NCI-H2196 treated with DMSO at 0.1 percent for 48 hours (cell line): ENCODE measurements at regions not wholly inside any gene's neighbourhood (a gene's known extent, or its start where the extent isn't known, plus 50 kb on each side); places are given as distances from the start of the nearest gene placed in this dataset.

Source experiments
- DNase-seq: peaks from one replicate; lab custom pipeline; 2025; ENCODE audit not compliant: unreplicated experiment; lab: John Stamatoyannopoulos, UW

DNA sequence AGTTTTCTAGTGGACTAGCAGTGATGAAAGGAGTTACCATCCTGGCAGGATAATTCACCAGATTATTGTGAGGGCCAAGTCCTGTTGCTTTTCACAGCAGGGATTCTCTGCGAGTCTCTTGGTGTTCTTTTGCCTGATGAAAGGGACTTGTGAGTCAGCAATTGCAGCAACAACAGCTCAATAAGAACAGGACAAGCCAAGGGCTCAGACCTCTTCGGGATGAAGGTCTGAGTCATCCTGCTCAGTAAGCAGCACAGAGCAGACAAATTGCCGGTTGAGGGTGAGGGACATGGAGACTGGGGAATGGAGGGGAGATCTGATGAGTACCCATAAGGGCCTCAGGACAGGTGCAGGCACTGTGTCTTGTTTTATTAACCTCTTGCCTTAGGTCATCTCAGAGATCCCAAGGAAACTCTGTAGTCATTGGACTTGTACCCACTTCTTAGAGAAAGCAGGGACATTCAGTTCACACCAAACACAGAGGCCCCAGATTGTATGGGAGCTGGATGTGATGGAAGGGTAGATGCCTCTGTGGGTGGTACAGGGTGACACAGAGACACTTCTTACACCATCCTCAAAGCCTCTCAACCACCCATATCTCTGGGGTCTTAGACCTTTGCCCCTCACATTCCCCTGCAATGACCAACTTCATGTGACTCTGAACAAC lies 173.8 kb upstream of the TLE3 start:
- no peak for DNase-seq

DNA sequence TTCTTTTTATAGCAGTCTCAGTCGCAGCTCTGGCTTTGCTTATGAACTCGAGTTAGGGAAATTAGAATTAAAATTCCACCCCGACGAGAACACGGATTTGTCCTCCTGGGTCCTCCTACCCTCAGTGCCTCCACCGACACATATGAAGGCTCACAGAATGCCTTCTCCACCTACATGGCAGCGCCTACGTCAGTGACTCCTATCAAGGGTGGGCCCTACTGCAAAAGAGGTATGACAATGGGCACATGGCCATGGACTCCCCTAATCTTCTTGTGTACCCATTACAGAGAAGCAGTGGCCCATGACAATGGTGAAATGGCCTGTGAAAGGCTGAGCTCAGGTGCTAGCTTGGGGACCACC lies 173.0 kb upstream of the TLE3 start:
- no peak for DNase-seq

DNA sequence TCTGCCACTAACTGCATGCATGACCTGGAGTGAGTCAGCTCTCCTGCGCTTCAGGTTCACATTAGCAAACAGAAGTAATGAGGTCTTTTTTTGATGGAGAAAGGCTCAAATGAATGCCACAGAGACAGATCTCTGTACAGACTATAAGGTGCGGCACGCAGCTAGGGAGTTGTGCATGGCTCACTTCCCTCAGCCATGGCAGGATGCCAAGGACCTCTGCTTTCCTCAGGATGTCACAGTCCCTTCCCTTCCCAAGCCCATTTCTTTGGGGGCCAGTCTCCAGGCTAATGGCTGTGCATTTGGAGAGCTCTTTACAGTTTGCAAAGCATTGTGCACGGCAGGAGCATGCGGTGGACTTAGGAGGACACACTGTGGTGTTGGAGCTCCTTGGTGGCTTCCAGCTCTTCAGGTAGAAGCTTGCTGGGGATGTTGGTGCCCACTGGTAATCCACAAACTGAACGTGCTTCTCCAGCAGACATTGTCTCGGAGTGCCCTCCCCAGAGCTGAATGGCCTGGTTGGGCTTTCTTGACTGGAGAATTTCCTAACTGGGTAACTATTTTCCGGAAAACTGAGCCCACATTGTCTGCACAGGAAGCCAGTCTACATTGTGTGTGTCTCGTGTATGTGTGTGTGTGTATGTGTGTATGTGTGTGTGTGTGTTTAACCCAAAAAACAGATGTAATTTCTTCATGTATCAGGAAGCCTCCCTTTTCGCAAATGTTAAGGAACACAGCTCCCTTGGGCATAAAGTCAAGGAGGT lies 172.5 kb upstream of the TLE3 start:
- no peak for DNase-seq

DNA sequence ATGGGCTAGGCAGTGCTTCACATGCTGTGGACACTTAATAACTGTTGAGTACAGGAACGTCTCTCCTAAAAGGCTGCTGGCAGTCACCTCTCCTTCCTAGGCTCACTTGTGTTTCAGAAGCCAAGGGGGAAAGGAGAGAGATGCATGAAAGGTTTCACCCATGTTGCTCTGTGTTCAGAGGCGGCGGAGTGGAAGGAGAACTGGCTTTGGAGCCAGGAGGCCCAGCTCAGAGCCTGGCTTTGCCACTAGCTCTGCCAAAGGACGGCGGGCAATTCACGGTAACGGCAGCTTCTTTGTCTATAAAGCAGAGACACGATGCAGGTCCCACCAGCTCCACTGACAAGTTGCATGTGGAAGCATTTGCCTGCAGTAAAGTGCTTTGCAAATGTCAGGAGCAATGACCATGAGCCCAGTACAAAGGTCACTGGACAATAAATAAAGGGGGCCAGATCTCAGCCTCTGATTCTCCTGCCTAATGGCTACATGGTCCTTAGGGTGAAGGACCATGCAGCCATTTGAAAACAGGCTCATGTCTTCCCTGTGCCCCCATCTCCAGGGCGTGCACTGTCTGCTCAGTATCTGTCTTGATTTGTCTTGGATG lies 171.7 kb upstream of the TLE3 start:
- DNase-seq, result no peak

DNA sequence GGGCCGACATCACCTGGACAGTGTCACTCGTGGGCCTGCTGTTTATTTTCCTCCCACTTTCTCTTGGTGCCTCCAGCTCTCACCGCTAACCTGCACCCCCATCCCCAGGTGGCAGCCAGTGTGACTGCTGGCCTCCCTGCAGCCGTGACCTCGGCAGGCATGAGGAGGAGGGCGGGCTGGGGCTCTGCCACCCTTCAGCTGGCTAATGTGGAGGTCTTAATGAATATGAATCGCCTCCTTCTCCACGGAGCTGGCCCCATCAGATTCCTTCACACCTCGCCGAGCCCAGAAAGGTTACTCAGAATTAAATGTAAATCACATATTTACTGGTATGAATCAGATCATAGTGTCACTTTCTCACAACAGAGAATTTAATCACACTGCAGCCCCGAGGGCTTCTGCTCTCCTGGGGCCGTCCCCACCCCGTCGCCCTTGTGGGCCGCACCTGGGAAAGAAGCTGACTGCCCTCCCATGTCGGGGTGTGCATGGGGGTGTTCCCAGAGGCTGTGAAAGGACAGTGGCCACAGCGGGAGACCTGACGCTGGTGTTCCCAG lies 171.1 kb upstream of the TLE3 start:
- DNase-seq, result no peak

DNA sequence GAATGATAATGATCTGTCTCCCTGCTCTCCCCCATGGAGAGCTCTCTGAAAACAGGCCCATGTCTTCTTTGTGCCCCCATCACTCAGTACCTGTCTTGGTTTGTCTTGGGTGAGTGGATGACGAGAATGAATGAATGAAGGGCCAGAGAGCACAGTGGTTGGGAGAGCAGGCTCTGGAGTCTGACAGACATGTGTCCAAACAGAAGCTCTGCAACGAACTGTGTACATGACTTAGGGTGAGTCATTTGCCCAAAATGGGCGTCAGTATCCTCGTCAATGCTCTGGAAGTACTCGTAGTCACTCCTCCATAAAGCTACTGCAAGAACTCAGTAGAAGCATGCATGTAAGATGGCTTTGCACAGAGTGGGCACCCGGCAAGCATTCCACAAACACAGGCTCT lies 170.2 kb upstream of the TLE3 start:
- DNase-seq, result no peak

DNA sequence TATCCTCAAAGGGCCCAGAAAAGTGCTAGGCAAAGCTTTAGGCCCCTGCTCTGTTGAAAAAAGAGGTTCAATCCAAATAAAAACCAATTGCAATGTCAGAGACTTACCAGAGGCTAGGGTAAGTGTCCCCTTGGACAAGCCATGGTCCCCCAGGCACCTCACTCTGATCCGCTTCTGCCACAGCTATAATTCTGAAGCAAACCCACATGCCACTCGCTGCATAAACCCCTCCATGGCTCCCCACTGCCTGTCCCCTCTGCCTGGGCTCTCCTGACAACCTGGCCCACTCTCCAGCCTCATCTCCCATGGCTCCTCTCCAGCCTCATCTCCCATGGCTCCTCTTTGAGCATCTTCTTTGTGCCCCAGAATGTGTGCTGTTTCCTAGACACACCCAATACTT lies 169.6 kb upstream of the TLE3 start:
- no peak for DNase-seq

DNA sequence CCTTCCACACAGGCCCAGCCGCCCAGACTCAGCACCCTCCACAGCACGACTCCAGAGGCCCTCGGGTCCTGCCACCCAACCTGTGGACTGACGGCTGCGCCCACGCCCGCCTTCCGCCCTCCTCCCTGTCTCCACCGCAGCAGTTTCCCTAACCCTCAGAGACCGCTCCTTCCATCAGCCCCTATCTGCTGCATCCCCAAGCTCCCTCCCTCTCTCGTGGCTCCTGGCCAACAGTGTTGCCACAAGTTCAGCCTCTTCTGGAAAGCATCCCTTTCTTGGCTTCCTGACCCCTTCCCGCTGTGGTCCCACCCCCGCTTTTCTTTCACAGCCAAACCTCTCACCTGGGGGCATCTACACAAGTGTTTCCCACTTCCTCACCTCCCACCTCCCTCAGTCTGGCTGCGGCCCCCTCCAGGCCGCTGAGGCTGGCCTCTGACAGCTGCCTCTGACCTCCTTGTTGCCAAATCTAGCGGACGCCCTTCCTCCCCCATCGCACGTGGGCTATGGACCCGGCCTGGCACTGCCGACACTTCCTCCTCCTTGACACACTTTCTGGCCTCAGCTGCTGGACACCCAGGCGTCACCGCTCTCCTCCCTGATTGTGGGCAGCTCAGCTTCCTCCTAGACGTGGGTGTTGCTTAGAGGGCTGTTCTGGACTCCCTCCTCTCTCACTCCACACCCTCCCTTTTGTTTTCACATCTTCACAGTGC lies 168.8 kb upstream of the TLE3 start:
- peak; percentile 43 for DNase-seq

DNA sequence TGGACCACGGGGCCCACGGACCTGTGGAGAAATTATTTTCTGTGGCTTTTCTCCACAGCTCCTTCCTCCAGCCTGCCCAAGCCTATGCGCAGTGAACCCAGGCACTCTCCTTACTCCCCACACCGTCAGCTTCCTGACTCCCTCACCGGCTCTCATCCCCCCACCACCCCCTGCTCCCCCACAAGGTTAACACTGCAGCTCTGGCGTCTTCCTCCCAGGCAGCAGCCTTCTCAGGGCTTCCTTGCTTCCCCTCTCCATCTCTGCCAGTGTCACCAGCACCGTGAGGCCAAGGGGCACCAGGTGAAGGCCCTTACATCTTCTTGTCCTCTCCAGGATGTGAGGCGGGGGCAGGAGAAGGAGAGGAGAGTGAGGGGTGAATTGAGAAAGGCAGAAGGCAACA lies 168.3 kb upstream of the TLE3 start:
- no peak for DNase-seq

DNA sequence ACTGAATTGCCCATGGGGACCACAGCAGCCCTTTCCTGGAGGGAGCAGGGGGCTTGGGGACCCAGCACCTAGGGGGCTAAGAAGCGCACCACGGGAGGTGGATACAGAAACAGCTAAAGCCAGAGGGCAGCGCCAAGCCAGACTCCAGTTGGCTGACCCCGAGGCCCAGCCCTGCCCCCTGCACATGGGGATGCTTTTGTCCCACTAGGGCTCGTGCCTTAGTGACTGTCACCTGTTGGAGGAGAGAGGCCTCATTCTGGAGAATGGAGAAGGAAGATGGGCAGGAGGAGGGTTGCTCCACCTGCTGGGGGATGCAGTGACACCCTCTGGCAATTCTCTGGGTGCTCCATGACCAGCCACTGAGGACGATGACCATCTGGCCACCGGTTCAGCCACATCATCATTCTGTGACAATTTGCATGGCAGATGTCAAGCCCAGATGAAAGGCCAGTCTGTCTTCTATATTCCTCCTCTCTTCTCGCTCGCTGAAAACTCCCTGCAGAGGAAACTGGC lies 167.8 kb upstream of the TLE3 start:
- no peak for DNase-seq

DNA sequence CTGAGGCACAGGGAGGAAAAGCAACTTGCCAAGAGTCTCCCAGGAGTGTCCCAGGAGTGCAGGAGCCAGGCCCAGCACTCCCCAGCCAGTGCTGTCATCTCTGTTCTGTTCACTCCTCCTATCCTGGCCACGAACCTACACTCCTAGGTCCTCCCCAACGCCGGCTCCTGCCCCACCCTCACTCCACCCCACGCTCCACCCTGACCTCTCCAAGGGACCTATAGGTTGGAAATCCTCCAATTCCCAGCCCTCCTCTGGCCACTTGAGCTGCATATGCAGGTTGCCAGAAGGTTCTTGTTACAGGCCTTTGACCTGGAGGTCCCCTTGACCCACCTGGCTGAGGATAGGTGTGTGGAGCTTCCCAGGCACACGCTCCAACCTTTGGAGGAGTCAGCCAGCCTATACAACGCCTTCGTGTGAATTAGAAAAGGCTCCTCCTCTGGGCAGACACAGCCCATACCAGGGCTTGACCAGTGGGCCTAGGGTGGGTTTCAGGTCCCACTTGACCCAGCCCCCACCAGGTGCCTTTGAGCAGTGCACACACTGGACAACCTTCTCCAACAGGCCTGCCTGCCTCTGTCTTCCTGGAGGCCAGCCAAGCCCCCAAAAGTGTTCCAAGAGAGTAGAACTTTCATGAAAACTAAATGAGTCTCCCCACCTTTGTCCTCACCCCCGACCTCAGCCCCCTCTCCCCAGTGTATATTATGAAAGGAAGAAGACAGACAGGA lies 167.2 kb upstream of the TLE3 start:
- DNase-seq, result no peak

DNA sequence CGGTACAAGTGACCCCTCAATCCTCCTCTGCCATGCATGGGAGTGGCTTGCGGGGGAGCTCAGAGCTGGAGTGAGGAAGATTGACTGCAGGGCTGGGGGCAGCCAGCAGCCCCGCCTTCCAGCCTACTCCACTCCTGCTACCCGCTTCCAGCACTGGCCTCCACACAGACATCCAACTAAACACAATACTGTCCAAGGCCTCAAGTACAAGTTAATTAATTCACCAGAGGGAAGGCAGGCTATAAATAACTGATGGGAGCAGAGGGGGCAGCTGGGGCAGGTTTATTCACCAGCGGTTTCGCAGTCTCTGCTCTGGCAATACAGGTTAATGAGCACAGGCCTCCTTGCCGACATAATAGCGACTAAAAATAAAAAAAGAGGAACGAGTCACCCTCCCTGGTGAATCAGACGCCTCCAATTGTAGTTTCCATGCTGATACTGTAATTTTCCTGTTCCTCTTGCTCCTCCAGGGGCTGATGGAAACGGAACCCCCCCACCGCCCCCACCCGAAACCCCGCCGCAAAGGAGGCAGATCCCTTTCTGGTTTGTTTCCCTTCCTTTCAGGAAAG lies 166.4 kb upstream of the TLE3 start:
- no peak for DNase-seq

DNA sequence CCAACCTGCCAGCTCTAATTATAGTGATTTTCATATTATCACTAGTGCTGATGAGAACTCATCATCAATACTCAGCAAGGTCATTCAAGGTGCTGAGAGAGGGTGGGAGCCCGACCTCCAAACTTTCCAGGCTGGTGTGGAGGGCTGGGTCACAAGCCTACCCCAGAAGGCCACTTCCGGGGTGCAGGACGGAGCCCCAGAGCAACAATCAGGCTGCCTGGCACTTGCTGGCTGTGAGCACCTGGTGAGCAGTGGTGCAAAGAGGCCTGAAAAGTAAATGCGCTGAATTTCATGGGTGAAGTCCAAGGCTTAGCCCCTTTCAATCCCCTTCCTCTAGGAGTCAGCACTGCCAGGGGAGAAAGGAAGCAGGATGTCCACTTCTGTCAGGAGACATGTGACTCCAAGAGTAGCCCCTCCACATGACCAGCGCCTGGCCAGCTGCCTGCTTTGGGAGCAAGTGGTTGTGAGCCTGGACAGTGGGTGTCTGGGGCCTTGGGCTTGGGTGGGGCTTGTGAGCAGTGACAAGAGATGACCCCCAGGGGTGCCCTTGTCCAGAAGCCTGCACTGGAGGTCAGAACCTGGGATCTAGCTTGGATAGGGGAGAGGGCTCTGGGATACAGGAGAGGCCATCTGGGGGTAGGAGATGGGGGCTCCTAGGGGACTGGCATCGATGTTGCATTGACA lies 165.0 kb upstream of the TLE3 start:
- no peak for DNase-seq

DNA sequence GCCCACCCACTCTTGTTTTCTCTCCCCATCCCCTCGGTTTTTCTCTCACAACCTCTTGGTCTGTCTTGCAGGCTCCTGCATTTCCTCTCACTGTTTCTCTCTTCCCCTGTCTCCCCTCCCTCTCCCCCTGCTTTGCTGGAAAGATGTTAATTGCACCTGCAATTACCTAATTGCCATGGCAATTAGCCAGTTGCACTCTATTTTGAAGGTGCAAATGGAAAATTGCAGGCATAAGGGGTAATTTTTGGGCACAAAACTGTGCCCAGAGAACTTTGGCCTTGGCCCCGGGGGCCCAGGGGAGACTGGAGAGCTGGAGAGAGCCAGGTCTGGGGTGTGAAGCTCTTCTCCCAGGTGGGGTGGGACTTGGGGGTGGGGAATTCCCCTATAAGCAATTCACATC lies 164.5 kb upstream of the TLE3 start:
- no peak for DNase-seq

DNA sequence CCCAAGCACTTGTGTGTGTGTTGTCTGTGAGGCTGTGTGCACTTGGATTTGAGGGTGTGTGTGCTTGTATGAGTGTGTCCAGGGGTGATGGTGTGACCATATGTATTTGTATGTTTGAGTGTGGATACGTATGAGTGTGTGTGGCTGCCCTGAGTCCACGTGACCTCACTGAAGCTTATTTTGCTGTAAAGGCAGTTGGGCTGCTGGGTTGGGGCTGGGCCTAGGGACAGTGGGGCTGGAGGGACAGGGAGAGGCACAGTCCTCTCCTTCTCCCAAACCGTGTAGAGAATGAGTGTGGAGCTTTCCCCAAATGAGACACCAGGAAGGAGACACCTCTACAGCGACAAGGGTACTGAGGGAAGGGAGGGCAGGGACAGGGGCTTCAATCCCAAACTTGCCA lies 163.4 kb upstream of the TLE3 start:
- DNase-seq, result no peak

DNA sequence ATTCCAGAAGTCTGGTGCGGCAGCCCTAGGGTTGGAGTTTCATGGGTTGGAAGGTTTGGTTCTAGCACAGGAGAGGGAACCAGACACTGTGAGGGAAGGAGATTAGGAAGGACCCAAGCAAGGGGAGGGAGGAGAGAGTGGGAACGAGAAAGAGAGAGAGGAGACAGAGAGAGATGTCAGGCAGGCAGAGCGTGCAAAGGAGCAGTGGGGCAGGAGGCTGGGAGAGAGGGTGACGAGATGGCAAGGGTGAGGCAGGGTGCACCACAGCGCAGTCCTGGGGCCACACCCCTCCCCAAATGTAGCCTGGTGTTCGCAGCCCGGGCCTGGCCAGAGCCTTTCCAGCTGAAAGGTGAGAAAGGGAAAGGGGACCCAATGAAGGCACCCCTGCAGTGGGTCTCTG lies 162.9 kb upstream of the TLE3 start:
- no peak for DNase-seq

DNA sequence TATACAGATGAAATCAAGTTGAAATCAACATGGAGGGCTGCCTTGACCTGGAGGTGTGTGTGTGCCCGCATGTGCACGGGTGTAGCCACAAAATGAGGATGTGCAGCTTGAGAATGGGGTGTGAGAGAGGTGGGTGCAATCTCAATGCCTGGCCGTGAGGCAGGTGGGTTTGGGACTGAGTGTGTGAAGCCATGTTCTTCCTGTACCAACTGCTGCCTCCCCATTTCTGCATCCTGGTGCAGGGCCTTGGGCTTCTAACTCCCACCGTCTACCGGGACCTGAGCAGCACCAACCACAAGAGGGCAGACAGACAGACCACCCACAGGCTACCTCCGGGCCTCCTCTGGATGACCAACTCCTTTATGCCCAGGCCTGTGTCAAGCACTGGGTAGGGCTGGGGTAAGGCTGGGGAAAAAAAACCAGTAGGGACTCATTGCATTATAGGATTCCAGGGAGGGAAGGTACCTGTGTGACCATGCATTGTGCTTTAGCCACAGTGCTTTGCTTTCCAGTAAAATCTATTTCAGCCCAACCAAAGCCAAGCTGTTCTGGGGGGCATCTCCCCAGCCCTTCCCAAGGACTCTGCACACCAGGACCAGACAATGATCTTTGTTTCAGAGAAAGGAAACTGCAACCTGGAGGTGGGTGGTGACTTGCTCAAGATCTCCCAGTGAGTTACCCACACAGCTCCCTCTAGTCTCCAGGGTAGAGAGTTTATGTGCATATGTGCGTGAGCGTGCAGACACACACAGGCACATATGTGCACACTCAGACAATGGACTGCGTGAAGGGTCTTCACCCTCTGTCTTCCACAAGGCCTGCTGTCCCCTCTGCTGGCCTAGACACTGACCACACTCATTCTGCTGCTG lies 162.2 kb upstream of the TLE3 start:
- no peak for DNase-seq

DNA sequence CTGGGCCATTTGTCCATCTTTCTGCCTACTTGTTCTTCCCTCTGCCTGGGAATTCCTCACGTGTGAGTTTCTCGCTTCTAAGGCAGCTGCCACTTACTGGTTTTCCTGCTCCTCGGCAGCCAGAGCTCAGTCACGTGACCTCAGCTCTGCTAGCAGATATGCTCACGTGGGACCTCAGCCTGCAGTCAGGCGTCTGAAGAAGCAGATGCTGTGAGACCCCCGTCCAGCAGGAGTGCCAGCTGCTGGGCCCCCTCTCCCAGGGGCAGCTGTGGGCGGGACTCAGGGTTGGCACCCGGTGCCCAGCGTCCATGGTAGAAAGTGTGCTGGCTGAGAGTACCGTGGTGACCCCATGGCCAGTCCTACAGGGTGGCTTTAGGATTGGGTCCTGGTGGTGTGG lies 161.3 kb upstream of the TLE3 start:
- no peak for DNase-seq
